HEK293T (cell line): ENCODE measurements at regions not wholly inside any gene's neighbourhood (a gene's known extent, or its start where the extent isn't known, plus 50 kb on each side); places are given as distances from the start of the nearest gene placed in this dataset.

Experiments used
- ARNT ChIP-seq: fragments of 450-650 bp; IDR thresholded peaks from 2 replicates; pipeline ENCODE4 v1.6.1; 2017; ENCODE audit warnings: mild to moderate bottlenecking
- BHLHE40 ChIP-seq: fragments of 450-650 bp; IDR thresholded peaks from 2 replicates; pipeline ENCODE4 v1.6.1; 2016; ENCODE audit warnings: mild to moderate bottlenecking, moderate library complexity, borderline replicate concordance
- FOXA1 ChIP-seq: fragments of 450-650 bp; IDR thresholded peaks from 2 replicates; pipeline ENCODE4 v1.6.1; 2016; ENCODE audit warnings: mild to moderate bottlenecking
- TARDBP ChIP-seq: fragments of 450-650 bp; IDR thresholded peaks from 2 replicates; pipeline ENCODE4 v1.6.1; 2016

GRCh38 chr4:171265190-171265818, 547.9 kb upstream of the GALNTL6 start:
- TF ChIP-seq ARNT (no peak), BHLHE40 (no peak), FOXA1 (no peak), TARDBP (no peak)
